Activated T-helper 1 cell treated with anti-CD3 and anti-CD28 coated beads, Interleukin-12 subunit alpha, Interleukin-12 subunit beta, Interleukin-2, Interleukin-4 antibody, amounts not matched to agents 30 ng/mL and 10 ng/mL and 1 ng/mL, durations not matched to agents 14 hours and 24 hours and 36 hours (primary cell): ENCODE measurements at regions not wholly inside any gene's neighbourhood (a gene's known extent, or its start where the extent isn't known, plus 50 kb on each side); places are given as distances from the start of the nearest gene placed in this dataset.

Experiments used
- DNase-seq: peaks from one replicate; pipeline ENCODE4 v3.0.0; 2021; ENCODE audit warnings: low spot score
- H3K27ac Mint-ChIP-seq: one replicate; pipeline ENCODE4 v1.8.0; 2021; ENCODE audit warnings: mild to moderate bottlenecking, mixed read lengths
- H3K27me3 Mint-ChIP-seq: one replicate; pipeline ENCODE4 v1.8.0; 2022; ENCODE audit warnings: mild to moderate bottlenecking, moderate library complexity, mixed read lengths; ENCODE audit not compliant: insufficient read depth
- H3K36me3 Mint-ChIP-seq: one replicate; pipeline ENCODE4 v1.8.0; 2021; ENCODE audit warnings: low read depth, mixed read lengths
- H3K4me1 Mint-ChIP-seq: one replicate; pipeline ENCODE4 v1.8.0; 2021; ENCODE audit warnings: low read depth, mixed read lengths
- H3K4me3 Mint-ChIP-seq: one replicate; pipeline ENCODE4 v1.8.0; 2021; ENCODE audit warnings: mild to moderate bottlenecking, moderate library complexity, mixed read lengths
- H3K9me3 Mint-ChIP-seq: one replicate; pipeline ENCODE4 v1.8.0; 2021; ENCODE audit warnings: mixed read lengths
- intact Hi-C: fragments of 100-400 bp; cut with micrococcal nuclease; formaldehyde crosslinking; loops from one replicate; pipeline ENCODE4 v1.15.1; 2024

DNA sequence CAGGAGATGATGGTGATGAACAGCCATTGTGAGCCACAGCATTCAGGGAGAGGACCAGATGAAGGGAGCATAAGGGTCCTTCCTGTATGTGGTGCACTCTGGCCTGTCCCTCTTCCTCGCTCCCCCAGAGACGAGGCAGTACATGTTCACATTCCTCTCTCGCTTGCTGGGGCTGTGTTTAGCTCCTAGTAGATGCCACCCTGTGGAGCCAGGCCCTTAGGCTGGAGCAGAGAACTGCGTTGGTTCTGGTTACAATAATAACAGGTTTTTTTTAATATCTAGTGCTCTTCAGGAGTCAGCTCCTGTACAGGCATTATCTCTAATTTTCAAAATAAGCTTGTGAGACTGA is 171.1 kb upstream of the MYT1L start:
- Mint-ChIP-seq H3K36me3 (no peaks in the 10 kb centered on the region), H3K4me3 (no peak overlapping the region), H3K27ac (no peak overlapping the region)

DNA sequence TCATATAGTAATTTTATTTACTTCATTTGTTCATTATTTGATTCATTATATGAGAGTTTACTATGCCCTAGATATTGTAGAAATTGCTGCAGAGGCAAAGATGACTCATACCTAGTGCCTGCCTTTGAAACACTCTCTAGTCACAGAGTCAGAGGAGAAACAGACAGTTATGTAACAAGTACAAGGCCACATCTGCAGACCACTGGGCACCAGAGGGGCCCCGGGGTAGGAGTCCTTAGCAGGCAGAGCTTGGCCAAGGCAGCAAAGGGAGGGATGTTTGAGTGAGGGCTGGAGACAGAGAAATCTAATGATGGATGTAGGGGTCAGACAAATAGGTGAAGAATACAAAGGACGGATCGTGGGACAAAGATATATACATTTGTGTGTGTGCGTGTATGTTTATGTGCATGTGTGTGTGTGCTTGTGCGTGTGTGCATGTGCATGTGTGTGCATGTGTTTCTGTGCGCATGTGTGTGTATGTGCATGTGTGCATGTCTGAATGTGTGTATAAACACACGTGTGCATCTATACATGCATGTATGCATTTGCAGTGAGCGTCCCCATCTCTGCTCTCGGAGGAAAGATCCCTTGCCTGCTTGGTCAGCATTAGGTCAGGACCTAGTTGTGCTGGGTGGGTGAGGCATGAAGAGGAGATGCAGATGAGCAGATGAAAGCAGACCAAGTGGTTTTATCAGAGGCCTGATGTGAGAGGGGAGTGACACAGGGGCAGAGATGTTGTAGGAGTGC is 170.6 kb upstream of the MYT1L start:
- Mint-ChIP-seq H3K27me3 (no peaks in the 10 kb centered on the region), H3K27ac (no peak overlapping the region), H3K36me3 (no peaks in the 10 kb centered on the region), H3K9me3 (no peaks in the 10 kb centered on the region), H3K4me3 (no peak overlapping the region), H3K4me1 (no peaks in the 10 kb centered on the region)
- no peak for DNase-seq
- intact Hi-C loops = no loop called here

More for the DNA sequence above, 171.1 kb upstream of the MYT1L start:
- Mint-ChIP-seq H3K4me1 (no peaks in the 10 kb centered on the region), H3K9me3 (no peaks in the 10 kb centered on the region), H3K27me3 (no peaks in the 10 kb centered on the region)
- no peak for DNase-seq
- intact Hi-C loops = no loop called here

DNA sequence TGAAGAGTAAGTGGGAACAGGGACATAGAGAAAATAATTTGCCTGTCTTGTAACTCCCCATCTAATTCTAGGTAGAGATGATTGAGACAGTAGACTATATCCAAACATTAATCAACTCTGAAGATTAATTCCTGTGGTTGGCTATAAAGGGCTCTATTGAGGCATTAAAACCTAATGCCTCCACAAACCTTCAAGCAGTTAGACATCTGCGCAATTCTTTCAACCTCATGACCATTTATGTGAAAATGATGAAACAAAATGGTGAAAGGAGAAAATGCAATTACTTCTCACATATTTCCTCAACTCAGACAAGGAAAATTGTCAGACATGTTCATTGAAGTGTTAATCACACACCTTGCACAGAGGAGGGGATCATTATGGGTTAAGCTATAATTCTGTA is 164.5 kb upstream of the MYT1L start:
- H3K27ac Mint-ChIP-seq = no peak overlapping the region
- DNase-seq = no peak
- no peaks in the 10 kb centered on the region for H3K4me1 Mint-ChIP-seq
- H3K4me3 Mint-ChIP-seq = no peak overlapping the region
- H3K36me3 Mint-ChIP-seq = no peaks in the 10 kb centered on the region
- no peaks in the 10 kb centered on the region for H3K27me3 Mint-ChIP-seq
- intact Hi-C loops = no loop called here
- no peaks in the 10 kb centered on the region for H3K9me3 Mint-ChIP-seq

DNA sequence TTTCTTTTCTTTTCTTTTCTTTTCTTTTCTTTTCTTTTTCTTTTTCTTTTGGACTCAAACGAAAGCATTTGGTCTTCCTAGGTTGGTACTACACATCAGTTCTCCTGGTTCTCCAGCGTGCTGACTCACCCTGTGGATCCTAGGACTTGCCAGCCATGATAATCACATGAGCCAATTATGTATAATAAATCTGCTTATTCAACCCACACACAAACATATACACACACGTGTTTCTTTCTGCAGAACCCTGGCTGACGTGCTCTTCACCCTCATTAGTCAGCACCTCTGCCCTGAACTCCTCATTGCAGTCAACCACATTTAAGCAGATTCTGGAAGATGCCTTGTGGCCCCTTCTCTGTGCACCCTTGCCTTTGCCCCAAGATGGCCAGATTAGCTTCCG is 162.4 kb upstream of the MYT1L start:
- Mint-ChIP-seq H3K27me3 (peaks cover 1% of the 10 kb centered on the region), H3K36me3 (no peaks in the 10 kb centered on the region), H3K4me1 (no peaks in the 10 kb centered on the region), H3K4me3 (no peak overlapping the region), H3K9me3 (no peaks in the 10 kb centered on the region), H3K27ac (no peak overlapping the region)
- DNase-seq = no peak
- intact Hi-C loops = no loop called here

DNA sequence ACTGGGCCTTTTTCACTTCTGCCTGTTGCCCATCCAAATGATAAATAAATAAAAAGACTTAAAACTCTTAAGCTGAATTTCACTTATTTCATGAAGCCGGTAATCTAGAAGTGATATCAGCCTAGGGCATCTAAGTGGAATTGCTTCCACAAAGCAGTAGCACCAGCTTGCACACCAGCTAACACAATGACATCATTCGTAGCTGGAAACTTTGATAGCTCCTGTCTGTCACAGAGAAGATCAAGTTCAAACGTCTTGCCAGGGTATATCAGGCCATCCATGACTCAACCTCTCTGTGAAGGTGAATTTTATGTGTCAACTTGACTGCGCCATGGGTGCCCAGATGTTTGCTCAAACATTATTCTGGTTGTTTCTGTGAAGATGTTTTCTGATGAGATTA is 161.7 kb upstream of the MYT1L start:
- Mint-ChIP-seq H3K36me3 (no peaks in the 10 kb centered on the region), H3K9me3 (no peaks in the 10 kb centered on the region), H3K27me3 (peaks cover 1% of the 10 kb centered on the region), H3K4me3 (no peak overlapping the region), H3K4me1 (no peaks in the 10 kb centered on the region), H3K27ac (no peak overlapping the region)
- no peak for DNase-seq
- intact Hi-C loops = no loop called here

DNA sequence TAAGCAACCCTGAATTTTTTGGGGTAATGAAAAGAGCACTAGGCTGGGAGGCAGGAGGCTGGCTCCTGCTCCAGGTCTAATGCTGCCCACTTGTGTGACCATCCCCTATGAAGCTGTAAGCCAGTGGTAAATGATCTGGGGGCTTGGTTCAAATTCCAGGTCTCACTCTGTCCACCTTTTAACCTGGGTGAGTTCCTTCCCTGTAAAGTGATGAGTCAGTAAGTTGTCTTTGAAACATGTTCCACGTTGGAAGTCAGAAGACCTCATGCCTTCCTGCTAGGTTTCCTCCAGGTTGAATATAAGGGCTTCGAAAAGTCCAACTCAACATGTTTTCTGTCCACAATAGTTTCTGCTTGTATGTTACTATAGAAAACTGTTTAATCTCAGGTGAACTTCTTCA is 160.9 kb upstream of the MYT1L start:
- no peak overlapping the region for H3K4me3 Mint-ChIP-seq
- H3K36me3 Mint-ChIP-seq = no peaks in the 10 kb centered on the region
- no peaks in the 10 kb centered on the region for H3K4me1 Mint-ChIP-seq
- H3K27ac Mint-ChIP-seq = no peak overlapping the region
- intact Hi-C loops = no loop called here
- H3K27me3 Mint-ChIP-seq = peaks cover 1% of the 10 kb centered on the region
- H3K9me3 Mint-ChIP-seq = no peaks in the 10 kb centered on the region
- DNase-seq = no peak

DNA sequence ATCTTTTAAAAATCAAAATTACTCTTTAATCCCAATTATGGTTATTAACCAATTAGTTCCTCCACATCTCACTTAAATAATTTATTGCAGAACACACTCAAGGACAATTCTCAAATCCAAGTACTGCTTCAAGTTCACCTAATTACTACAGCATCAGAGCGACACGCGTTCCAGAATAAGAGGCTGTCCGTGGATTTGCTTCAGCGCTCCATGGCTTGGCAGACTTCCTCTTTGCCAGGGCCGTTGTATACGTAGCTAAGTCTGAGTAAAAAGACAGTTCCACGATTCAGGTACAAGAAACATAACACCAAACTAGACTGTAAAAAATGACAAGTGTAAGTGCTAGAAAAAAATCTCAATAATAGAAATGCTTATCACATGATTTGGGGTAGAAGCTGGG is 153.2 kb upstream of the MYT1L start:
- H3K27me3 Mint-ChIP-seq = no peaks in the 10 kb centered on the region
- H3K4me3 Mint-ChIP-seq = no peak overlapping the region
- intact Hi-C loops = no loop called here
- no peak overlapping the region for H3K27ac Mint-ChIP-seq
- H3K36me3 Mint-ChIP-seq = no peaks in the 10 kb centered on the region
- H3K9me3 Mint-ChIP-seq = no peaks in the 10 kb centered on the region
- H3K4me1 Mint-ChIP-seq = no peaks in the 10 kb centered on the region
- DNase-seq = no peak

DNA sequence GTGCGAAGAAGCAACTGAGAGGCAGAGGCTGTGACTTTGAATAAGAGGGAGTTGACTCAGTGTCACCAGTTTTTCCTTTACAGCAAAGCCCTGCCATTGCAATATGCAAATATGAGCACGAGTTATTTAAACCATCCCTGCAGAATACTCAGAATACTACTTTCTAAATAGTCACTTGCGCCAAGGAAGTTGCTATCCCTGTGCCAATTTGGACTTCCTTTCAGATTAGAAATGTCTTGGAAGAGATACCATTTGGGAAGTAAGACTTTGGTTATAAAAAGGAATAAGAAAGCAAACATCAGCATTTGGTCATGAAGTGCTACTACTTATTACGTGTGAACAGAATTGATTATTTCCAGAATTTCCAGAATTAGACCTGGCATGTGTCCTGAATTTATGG is 151.8 kb upstream of the MYT1L start:
- no peak for DNase-seq
- Mint-ChIP-seq H3K9me3 (no peaks in the 10 kb centered on the region), H3K27me3 (no peaks in the 10 kb centered on the region), H3K4me1 (no peaks in the 10 kb centered on the region), H3K27ac (no peak overlapping the region), H3K36me3 (no peaks in the 10 kb centered on the region), H3K4me3 (no peak overlapping the region)
- intact Hi-C loops = no loop called here

DNA sequence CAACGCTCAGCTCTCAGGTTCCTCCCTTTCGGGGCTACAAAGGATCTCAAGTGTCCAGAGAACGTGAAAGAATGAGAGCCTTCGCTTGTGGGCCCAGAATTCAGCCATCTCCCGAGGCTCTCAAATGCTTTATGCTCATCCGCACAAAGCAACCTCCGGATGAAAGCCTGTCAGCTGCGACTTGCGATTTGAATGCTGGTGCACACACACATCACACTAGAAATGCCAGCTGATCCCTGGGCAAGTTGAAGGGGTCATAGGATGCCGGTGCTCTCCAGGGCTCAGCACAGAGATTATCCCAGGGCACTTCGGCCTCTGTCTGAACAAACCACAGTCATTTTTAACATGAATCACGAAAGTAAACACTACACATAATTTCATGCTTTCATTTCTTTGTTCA is 141.8 kb upstream of the MYT1L start:
- Mint-ChIP-seq H3K27me3 (no peaks in the 10 kb centered on the region), H3K27ac (no peak overlapping the region), H3K4me3 (no peak overlapping the region), H3K9me3 (no peaks in the 10 kb centered on the region), H3K4me1 (no peaks in the 10 kb centered on the region), H3K36me3 (no peaks in the 10 kb centered on the region)
- DNase-seq = no peak
- intact Hi-C loops = no loop called here

DNA sequence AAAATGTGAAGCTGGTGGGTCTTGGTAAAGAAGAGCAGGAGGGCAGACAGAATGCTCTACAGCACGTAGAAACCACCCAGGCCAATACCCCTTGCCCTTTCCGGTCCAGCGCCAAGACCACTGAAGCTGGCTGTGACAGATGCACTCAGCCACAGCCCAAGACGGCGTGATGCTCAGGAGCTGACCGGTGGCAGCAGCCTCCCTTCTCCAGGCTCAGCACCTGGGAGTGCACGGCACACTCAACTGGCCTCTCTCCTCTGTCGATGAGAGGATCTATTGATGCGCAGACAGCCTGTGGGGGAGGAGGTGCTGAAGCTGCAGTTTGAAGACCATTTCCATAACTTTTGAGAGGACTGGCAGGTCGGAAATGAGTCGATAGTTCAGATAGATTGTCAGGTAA is 141.0 kb upstream of the MYT1L start:
- intact Hi-C loops = no loop called here
- Mint-ChIP-seq H3K9me3 (no peaks in the 10 kb centered on the region), H3K27ac (no peak overlapping the region), H3K4me1 (no peaks in the 10 kb centered on the region), H3K4me3 (no peak overlapping the region), H3K36me3 (no peaks in the 10 kb centered on the region), H3K27me3 (no peaks in the 10 kb centered on the region)
- DNase-seq = no peak

DNA sequence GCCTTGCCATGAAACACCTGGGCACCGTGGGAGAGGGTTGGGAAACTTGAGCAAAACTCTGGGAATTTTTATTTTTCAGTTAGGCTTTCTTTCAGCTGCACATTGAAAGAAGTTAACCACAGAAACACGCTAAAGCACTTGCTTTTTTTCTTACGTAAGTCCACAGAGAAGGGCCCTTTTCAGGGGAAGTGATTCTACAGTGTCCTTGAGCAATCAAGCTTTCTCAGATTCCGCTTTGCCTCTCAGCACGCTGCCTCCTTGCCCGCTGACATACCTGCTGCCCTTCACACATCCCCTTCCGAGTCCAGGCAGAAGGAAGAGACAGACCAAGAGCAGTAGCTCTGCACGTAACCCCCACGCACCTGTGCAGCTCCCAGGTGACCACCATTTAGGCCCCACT is 135.5 kb upstream of the MYT1L start:
- DNase-seq = no peak
- no peak overlapping the region for H3K27ac Mint-ChIP-seq
- no peaks in the 10 kb centered on the region for H3K4me1 Mint-ChIP-seq
- intact Hi-C loops = no loop called here
- H3K4me3 Mint-ChIP-seq = no peak overlapping the region
- no peaks in the 10 kb centered on the region for H3K36me3 Mint-ChIP-seq
- no peaks in the 10 kb centered on the region for H3K27me3 Mint-ChIP-seq
- no peaks in the 10 kb centered on the region for H3K9me3 Mint-ChIP-seq

DNA sequence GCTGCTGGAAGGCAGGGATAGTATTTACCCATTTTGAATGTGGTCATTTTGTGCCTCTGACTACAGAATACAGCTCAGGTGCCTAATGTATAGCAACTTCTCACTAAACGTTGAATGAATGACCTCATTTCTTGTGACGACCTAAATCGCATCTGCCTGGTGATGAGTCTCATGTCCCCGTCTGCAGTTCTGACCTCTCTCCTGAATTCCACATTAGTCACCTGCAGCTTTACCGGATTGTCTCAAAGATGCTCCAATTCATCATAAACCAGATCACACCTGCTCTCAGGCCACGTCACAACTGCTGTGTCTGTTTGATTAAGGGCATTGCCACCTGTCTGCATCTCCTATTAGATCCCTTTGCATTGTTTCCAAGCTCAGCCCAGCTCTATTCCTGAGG is 133.6 kb upstream of the MYT1L start:
- Mint-ChIP-seq H3K9me3 (no peaks in the 10 kb centered on the region), H3K4me3 (no peak overlapping the region), H3K4me1 (no peaks in the 10 kb centered on the region), H3K36me3 (no peaks in the 10 kb centered on the region), H3K27me3 (no peaks in the 10 kb centered on the region), H3K27ac (no peak overlapping the region)
- intact Hi-C loops = no loop called here
- no peak for DNase-seq

DNA sequence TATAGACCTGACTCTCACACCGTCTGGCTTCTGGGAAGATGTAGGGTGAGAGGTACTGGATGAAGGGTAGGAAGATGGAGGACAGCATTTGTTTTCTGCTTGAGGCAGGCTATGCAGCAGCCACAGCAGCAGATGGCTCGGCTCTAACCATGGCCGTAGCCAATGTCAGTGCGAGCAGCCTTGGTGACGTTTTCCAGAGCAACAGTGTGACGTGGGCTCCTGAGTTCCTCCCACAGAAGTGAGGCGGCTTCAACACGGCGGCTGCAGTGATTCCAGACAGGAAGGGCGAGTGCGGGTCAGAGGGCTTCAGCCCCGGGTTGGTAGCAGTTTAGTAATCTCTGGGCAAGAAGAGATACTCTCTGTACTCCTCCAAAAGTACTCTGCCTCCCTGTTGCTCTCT is 133.0 kb upstream of the MYT1L start:
- Mint-ChIP-seq H3K4me1 (no peaks in the 10 kb centered on the region), H3K27ac (no peak overlapping the region), H3K36me3 (no peaks in the 10 kb centered on the region), H3K27me3 (no peaks in the 10 kb centered on the region), H3K4me3 (no peak overlapping the region), H3K9me3 (no peaks in the 10 kb centered on the region)
- DNase-seq = no peak
- intact Hi-C loops = no loop called here

DNA sequence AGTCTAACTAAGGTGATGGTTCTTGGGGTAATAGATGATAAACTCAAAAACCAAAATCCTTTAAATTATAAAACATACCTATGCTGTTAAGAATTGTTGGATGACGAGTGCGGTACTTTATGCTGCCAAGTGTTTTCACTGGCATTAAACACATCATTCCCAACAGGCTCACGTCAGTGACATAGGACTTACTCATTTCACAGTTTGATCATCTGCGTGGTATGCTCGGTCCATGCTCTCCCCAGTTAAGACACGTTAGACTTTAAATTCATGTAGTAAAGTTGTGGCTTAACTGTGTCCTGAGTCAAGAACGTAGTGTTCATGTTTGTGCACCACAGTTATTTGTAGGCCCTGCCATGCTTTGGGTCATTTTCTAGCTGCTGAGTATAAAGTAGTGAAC is 125.6 kb upstream of the MYT1L start:
- Mint-ChIP-seq H3K27ac (no peak overlapping the region), H3K36me3 (no peaks in the 10 kb centered on the region), H3K27me3 (peaks cover 2% of the 10 kb centered on the region), H3K4me3 (no peak overlapping the region), H3K9me3 (no peaks in the 10 kb centered on the region), H3K4me1 (no peaks in the 10 kb centered on the region)
- no peak for DNase-seq
- intact Hi-C loops = no loop called here
